ENCODE measurements at regions not wholly inside any gene's neighbourhood (a gene's known extent, or its start where the extent isn't known, plus 50 kb on each side); places are given as distances from the start of the nearest gene placed in this dataset.

- DNase-seq (ENCODE audit: low read depth, low spot score) = no peak
- in situ Hi-C loops (cut with HindIII; ENCODE audit: low sequenced_read_pairs) = no loop called here
- TF ChIP-seq CTCF (IDR thresholded peaks at IDR 0.05; ENCODE audit: low read depth, low read length) = no peak
Observed at GRCh38 chrX:26954029-26954428, 509.1 kb downstream of the PPP4R3C start.

GRCh38 chrX:26952213-26952612 lies 510.9 kb downstream of the PPP4R3C start:
- TF ChIP-seq CTCF (IDR thresholded peaks at IDR 0.05; ENCODE audit: low read depth, low read length) = no peak
- DNase-seq (ENCODE audit: low read depth, low spot score) = no peak
- in situ Hi-C loops (cut with HindIII; ENCODE audit: low sequenced_read_pairs) = no loop called here
- H3K4me3 ChIP-seq (ENCODE audit: low read depth, low read length) = no peak overlapping the region

More at GRCh38 chrX:26954029-26954428, 509.1 kb downstream of the PPP4R3C start:
- no peak overlapping the region for H3K4me3 ChIP-seq (ENCODE audit: low read depth, low read length)

- no peak overlapping the region for H3K4me3 ChIP-seq (ENCODE audit: low read depth, low read length)
- in situ Hi-C loops (cut with HindIII; ENCODE audit: low sequenced_read_pairs) = no loop called here
- no peak for TF ChIP-seq CTCF (IDR thresholded peaks at IDR 0.05; ENCODE audit: low read depth, low read length)
- no peak for DNase-seq (ENCODE audit: low read depth, low spot score)
Observed at GRCh38 chrX:26927419-26927818, 535.7 kb downstream of the PPP4R3C start.

GRCh38 chrX:26925088-26925487 lies 538.1 kb downstream of the PPP4R3C start:
- DNase-seq (ENCODE audit: low read depth, low spot score) = no peak
- in situ Hi-C loops (cut with HindIII; ENCODE audit: low sequenced_read_pairs) = no loop called here
- H3K4me3 ChIP-seq (ENCODE audit: low read depth, low read length) = no peak overlapping the region
- no peak for TF ChIP-seq CTCF (IDR thresholded peaks at IDR 0.05; ENCODE audit: low read depth, low read length)

GRCh38 chrX:26922278-26922677 lies 540.9 kb downstream of the PPP4R3C start:
- H3K4me3 ChIP-seq (ENCODE audit: low read depth, low read length) = no peak overlapping the region
- TF ChIP-seq CTCF (IDR thresholded peaks at IDR 0.05; ENCODE audit: low read depth, low read length) = no peak
- peak; percentile 41 for DNase-seq (ENCODE audit: low read depth, low spot score)
- in situ Hi-C loops (cut with HindIII; ENCODE audit: low sequenced_read_pairs) = no loop called here

- in situ Hi-C loops (cut with HindIII; ENCODE audit: low sequenced_read_pairs) = no loop called here
- peak; percentile 26 for TF ChIP-seq CTCF (IDR thresholded peaks at IDR 0.05; ENCODE audit: low read depth, low read length)
- DNase-seq (ENCODE audit: low read depth, low spot score) = no peak
- H3K4me3 ChIP-seq (ENCODE audit: low read depth, low read length) = no peak overlapping the region
Observed at GRCh38 chrX:26918631-26919030, 544.5 kb downstream of the PPP4R3C start.

GRCh38 chrX:26916991-26917390 lies 546.1 kb downstream of the PPP4R3C start:
- in situ Hi-C loops (cut with HindIII; ENCODE audit: low sequenced_read_pairs) = no loop called here
- DNase-seq (ENCODE audit: low read depth, low spot score) = no peak
- no peak overlapping the region for H3K4me3 ChIP-seq (ENCODE audit: low read depth, low read length)
- TF ChIP-seq CTCF (IDR thresholded peaks at IDR 0.05; ENCODE audit: low read depth, low read length) = no peak

All from astrocyte of the spinal cord (primary cell).